B cell (primary cell): ENCODE measurements at regions not wholly inside any gene's neighbourhood (a gene's known extent, or its start where the extent isn't known, plus 50 kb on each side); places are given as distances from the start of the nearest gene placed in this dataset.

Experiments
- EZH2 ChIP-seq: IDR thresholded peaks from 2 replicates; pipeline ENCODE4 v1.6.1; 2012; ENCODE audit warnings: borderline replicate concordance, low read depth, mild to moderate bottlenecking, moderate library complexity, low read length; ENCODE audit not compliant: insufficient read depth, poor library complexity, severe bottlenecking
- TF ChIP-seq, protein P1 (sequence below): fragments of 200-600 bp; IDR thresholded peaks from one replicate; pipeline ENCODE4 v1.8.0; 2022; ENCODE audit warnings: antibody characterized with exemption, mild to moderate bottlenecking

DNA sequence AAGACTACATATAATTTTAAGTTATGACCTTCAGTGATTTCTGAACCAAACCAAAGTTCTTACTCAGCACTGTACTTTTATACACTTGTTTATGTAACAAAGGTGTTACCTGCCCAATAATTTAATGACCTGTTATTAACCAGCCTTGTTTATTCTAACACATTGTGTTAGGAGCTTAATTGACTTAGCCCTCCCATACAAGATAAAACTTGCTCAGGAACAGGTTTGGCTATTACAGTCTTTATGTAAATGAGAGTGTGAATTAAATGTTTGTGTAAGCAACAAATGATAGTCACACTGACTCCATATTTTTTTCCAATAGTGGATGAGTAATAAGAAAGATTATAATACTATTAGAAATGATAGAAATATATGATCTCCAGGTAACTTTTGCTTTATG is 51.8 kb upstream of the MYCBP2 start:
- TF ChIP-seq, protein P1, sequence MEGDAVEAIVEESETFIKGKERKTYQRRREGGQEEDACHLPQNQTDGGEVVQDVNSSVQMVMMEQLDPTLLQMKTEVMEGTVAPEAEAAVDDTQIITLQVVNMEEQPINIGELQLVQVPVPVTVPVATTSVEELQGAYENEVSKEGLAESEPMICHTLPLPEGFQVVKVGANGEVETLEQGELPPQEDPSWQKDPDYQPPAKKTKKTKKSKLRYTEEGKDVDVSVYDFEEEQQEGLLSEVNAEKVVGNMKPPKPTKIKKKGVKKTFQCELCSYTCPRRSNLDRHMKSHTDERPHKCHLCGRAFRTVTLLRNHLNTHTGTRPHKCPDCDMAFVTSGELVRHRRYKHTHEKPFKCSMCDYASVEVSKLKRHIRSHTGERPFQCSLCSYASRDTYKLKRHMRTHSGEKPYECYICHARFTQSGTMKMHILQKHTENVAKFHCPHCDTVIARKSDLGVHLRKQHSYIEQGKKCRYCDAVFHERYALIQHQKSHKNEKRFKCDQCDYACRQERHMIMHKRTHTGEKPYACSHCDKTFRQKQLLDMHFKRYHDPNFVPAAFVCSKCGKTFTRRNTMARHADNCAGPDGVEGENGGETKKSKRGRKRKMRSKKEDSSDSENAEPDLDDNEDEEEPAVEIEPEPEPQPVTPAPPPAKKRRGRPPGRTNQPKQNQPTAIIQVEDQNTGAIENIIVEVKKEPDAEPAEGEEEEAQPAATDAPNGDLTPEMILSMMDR = no peak
- no peak for TF ChIP-seq EZH2
